ENCODE measurements at regions not wholly inside any gene's neighbourhood (a gene's known extent, or its start where the extent isn't known, plus 50 kb on each side); places are given as distances from the start of the nearest gene placed in this dataset.

GRCh38 chr20:22682381-22682780 lies 98.0 kb upstream of the FOXA2 start (continued):
- TF ChIP-seq ELF1 (tag; IDR thresholded peaks at IDR 0.05) = no peak
- no peak for TF ChIP-seq NCOA4 (IDR thresholded peaks at IDR 0.05; ENCODE audit: partially characterized antibody)
- no peak for TF ChIP-seq SFPQ (IDR thresholded peaks at IDR 0.05; ENCODE audit: low read depth, low read length)
- TF ChIP-seq IRF2 (CRISPR knock-in tag; IDR thresholded peaks at IDR 0.05) = no peak
- TF ChIP-seq ATF3 (IDR thresholded peaks at IDR 0.05) = no peak
- TF ChIP-seq ATF3 (CRISPR knock-in tag; conservative IDR thresholded peaks at IDR 0.05) = no peak
- TF ChIP-seq ZNF431 (CRISPR knock-in tag; IDR thresholded peaks at IDR 0.05) = no peak
- no peak for TF ChIP-seq SMAD2 (IDR thresholded peaks at IDR 0.05; ENCODE audit: low read depth, low read length)
- TF ChIP-seq ZNF282 (CRISPR knock-in tag; IDR thresholded peaks at IDR 0.05) = no peak
- TF ChIP-seq EHMT2 (IDR thresholded peaks at IDR 0.05) = no peak

Measured in K562 (cell line).